SK-N-SH treated with all-trans-retinoic acid at 6 μM for 48 hours (cell line): ENCODE measurements at regions not wholly inside any gene's neighbourhood (a gene's known extent, or its start where the extent isn't known, plus 50 kb on each side); places are given as distances from the start of the nearest gene placed in this dataset.

ENCODE experiments used
- ATAC-seq: fragments of 200-7000 bp; cut with Tn5 transposase; 3 replicates; pipeline ENCODE4 v1.9.1; 2020; ENCODE audit warnings: mild to moderate bottlenecking, moderate library complexity
- ARNTL ChIP-seq: fragments of 450-650 bp; formaldehyde crosslinking; IDR thresholded peaks from 2 replicates; pipeline ENCODE4 v1.5.0; 2020; ENCODE audit warnings: low read depth, mild to moderate bottlenecking, moderate library complexity, borderline replicate concordance
- BACH2 ChIP-seq: fragments of 250-450 bp; sonication (Bioruptor Pico); IDR thresholded peaks from 2 replicates; pipeline ENCODE4 v1.9.0; 2021; ENCODE audit warnings: mild to moderate bottlenecking, borderline replicate concordance
- CREB5 ChIP-seq: fragments of 250-450 bp; sonication (Bioruptor Pico); IDR thresholded peaks from 2 replicates; pipeline ENCODE4 v1.5.1; 2020; ENCODE audit warnings: low read depth, mild to moderate bottlenecking, moderate library complexity
- CSDC2 ChIP-seq: fragments of 250-450 bp; sonication (Bioruptor Pico); IDR thresholded peaks from 2 replicates; pipeline ENCODE4 v1.5.0; 2020; ENCODE audit warnings: mild to moderate bottlenecking, moderate library complexity
- ESRRG ChIP-seq: fragments of 250-450 bp; sonication (Bioruptor Pico); IDR thresholded peaks from 2 replicates; pipeline ENCODE4 v1.6.1; 2021; ENCODE audit warnings: mild to moderate bottlenecking
- GLIS3 ChIP-seq: fragments of 250-450 bp; sonication (Bioruptor Pico); IDR thresholded peaks from 2 replicates; pipeline ENCODE4 v1.5.0; 2020; ENCODE audit warnings: mild to moderate bottlenecking, moderate library complexity
- ISL1 ChIP-seq: fragments of 250-450 bp; sonication (Bioruptor Pico); IDR thresholded peaks from 2 replicates; pipeline ENCODE4 v2.1.2; 2022; ENCODE audit warnings: mild to moderate bottlenecking, moderate library complexity
- OSR1 ChIP-seq: fragments of 250-450 bp; sonication (Bioruptor Pico); IDR thresholded peaks from 2 replicates; pipeline ENCODE4 v1.8.0; 2022; ENCODE audit warnings: moderate library complexity, mild to moderate bottlenecking, inconsistent platforms
- PATZ1 ChIP-seq: fragments of 250-450 bp; sonication (Bioruptor Pico); IDR thresholded peaks from 2 replicates; pipeline ENCODE4 v1.8.0; 2020; ENCODE audit warnings: mild to moderate bottlenecking, moderate library complexity, borderline replicate concordance
- PPARA ChIP-seq: fragments of 250-450 bp; sonication (Bioruptor Pico); IDR thresholded peaks from 2 replicates; pipeline ENCODE4 v1.5.0; 2020; ENCODE audit warnings: mild to moderate bottlenecking, borderline replicate concordance
- RARB ChIP-seq: fragments of 250-450 bp; sonication (Bioruptor Pico); IDR thresholded peaks from 2 replicates; pipeline ENCODE4 v1.8.0; 2021; ENCODE audit warnings: mild to moderate bottlenecking, moderate library complexity
- SNAI2 ChIP-seq: fragments of 250-450 bp; sonication (Bioruptor Pico); IDR thresholded peaks from 2 replicates; pipeline ENCODE4 v1.5.0; 2020; ENCODE audit warnings: mild to moderate bottlenecking, moderate library complexity
- TCF4 ChIP-seq: fragments of 250-450 bp; sonication (Bioruptor Pico); IDR thresholded peaks from 2 replicates; pipeline ENCODE4 v1.8.0; 2021; ENCODE audit warnings: mild to moderate bottlenecking, moderate library complexity, borderline replicate concordance
- TOX ChIP-seq: fragments of 250-450 bp; sonication (Bioruptor Pico); IDR thresholded peaks from 2 replicates; pipeline ENCODE4 v1.8.0; 2021; ENCODE audit warnings: mild to moderate bottlenecking, moderate library complexity, borderline replicate concordance
- TSHZ2 ChIP-seq: fragments of 250-450 bp; sonication (Bioruptor Pico); IDR thresholded peaks from 2 replicates; pipeline ENCODE4 v1.5.0; 2020; ENCODE audit warnings: mild to moderate bottlenecking, moderate library complexity
- ZC3H10 ChIP-seq: fragments of 250-450 bp; sonication (Bioruptor Pico); IDR thresholded peaks from 2 replicates; pipeline ENCODE4 v1.5.1; 2021; ENCODE audit warnings: mild to moderate bottlenecking, moderate library complexity
- ZFP3 ChIP-seq: fragments of 250-450 bp; sonication (Bioruptor Pico); IDR thresholded peaks from 2 replicates; pipeline ENCODE4 v1.5.0; 2020; ENCODE audit warnings: mild to moderate bottlenecking, moderate library complexity
- ZFP30 ChIP-seq: fragments of 450-650 bp; formaldehyde crosslinking; IDR thresholded peaks from 2 replicates; pipeline ENCODE4 v1.5.0; 2022; ENCODE audit warnings: mild to moderate bottlenecking, moderate library complexity
- ZNF565 ChIP-seq: fragments of 450-650 bp; formaldehyde crosslinking; conservative IDR thresholded peaks from 2 replicates; pipeline ENCODE4 v1.5.0; 2020; ENCODE audit warnings: low read depth, mild to moderate bottlenecking, moderate library complexity
- ZNF70 ChIP-seq: fragments of 450-650 bp; formaldehyde crosslinking; IDR thresholded peaks from 2 replicates; pipeline ENCODE4 v1.5.0; 2020; ENCODE audit warnings: mild to moderate bottlenecking, moderate library complexity
- ZNF8 ChIP-seq: fragments of 450-650 bp; formaldehyde crosslinking; IDR thresholded peaks from 2 replicates; pipeline ENCODE4 v1.5.0; 2020; ENCODE audit warnings: mild to moderate bottlenecking, moderate library complexity
- TF ChIP-seq, protein P1 (sequence below): fragments of 250-450 bp; sonication (Bioruptor Pico); IDR thresholded peaks from 2 replicates; pipeline ENCODE4 v1.8.0; 2021; ENCODE audit warnings: low read depth, mild to moderate bottlenecking, moderate library complexity, borderline replicate concordance

GRCh38 chr6:92879526-92879925 is 539.8 kb downstream of the EPHA7 start:
- no peak for TF ChIP-seq PPARA
- no peak for TF ChIP-seq ZC3H10 (CRISPR knock-in tag)
- no peak for TF ChIP-seq ZNF8 (CRISPR knock-in tag)
- TF ChIP-seq CSDC2, result no peak
- TF ChIP-seq ARNTL (CRISPR knock-in tag), result no peak
- TF ChIP-seq ZFP3, result no peak
- no peak for TF ChIP-seq GLIS3 (CRISPR knock-in tag)
- TF ChIP-seq TCF4 (CRISPR knock-in tag), result no peak
- no peak for TF ChIP-seq SNAI2
- no peak for TF ChIP-seq RARB (CRISPR knock-in tag)
- TF ChIP-seq TOX (CRISPR knock-in tag), result no peak
- TF ChIP-seq CREB5 (CRISPR knock-in tag), result no peak
- no peak for TF ChIP-seq ISL1
- TF ChIP-seq BACH2, result no peak
- TF ChIP-seq, protein P1, sequence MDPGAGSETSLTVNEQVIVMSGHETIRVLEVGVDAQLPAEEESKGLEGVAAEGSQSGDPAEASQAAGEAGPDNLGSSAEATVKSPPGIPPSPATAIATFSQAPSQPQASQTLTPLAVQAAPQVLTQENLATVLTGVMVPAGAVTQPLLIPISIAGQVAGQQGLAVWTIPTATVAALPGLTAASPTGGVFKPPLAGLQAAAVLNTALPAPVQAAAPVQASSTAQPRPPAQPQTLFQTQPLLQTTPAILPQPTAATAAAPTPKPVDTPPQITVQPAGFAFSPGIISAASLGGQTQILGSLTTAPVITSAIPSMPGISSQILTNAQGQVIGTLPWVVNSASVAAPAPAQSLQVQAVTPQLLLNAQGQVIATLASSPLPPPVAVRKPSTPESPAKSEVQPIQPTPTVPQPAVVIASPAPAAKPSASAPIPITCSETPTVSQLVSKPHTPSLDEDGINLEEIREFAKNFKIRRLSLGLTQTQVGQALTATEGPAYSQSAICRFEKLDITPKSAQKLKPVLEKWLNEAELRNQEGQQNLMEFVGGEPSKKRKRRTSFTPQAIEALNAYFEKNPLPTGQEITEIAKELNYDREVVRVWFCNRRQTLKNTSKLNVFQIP (CRISPR knock-in tag), result no peak
- TF ChIP-seq ZNF565 (CRISPR knock-in tag), result no peak
- TF ChIP-seq ZFP30 (CRISPR knock-in tag), result no peak
- TF ChIP-seq ZNF70 (CRISPR knock-in tag), result no peak
- no peak for TF ChIP-seq OSR1 (CRISPR knock-in tag)
- no peak for ATAC-seq

GRCh38 chr6:92864966-92865555 is 554.3 kb downstream of the EPHA7 start:
- TF ChIP-seq ZFP30 (CRISPR knock-in tag) (no peak), ZFP3 (no peak), ZNF565 (CRISPR knock-in tag) (no peak), TSHZ2 (CRISPR knock-in tag) (no peak), OSR1 (CRISPR knock-in tag) (no peak), ARNTL (CRISPR knock-in tag) (no peak), ZC3H10 (CRISPR knock-in tag) (no peak), CREB5 (CRISPR knock-in tag) (no peak), GLIS3 (CRISPR knock-in tag) (no peak), ISL1 (no peak), ZNF70 (CRISPR knock-in tag) (no peak), PATZ1 (CRISPR knock-in tag) (no peak), CSDC2 (no peak), PPARA (no peak), TCF4 (CRISPR knock-in tag) (no peak), ESRRG (no peak)
- TF ChIP-seq, protein P1 (CRISPR knock-in tag), result no peak

More at GRCh38 chr6:92864966-92865555, 554.3 kb downstream of the EPHA7 start:
- ATAC-seq, result no peak
